SK-N-SH (cell line): ENCODE measurements at regions not wholly inside any gene's neighbourhood (a gene's known extent, or its start where the extent isn't known, plus 50 kb on each side); places are given as distances from the start of the nearest gene placed in this dataset.

Experiments
- CTCF ChIA-PET: fragments of 300-600, 350-600 bp; formaldehyde crosslinking; extraction: SDS; loops from one replicate; lab custom pipeline; 2021; lab: Yijun Ruan, JAX
- POLR2A ChIA-PET: fragments of 350-600 bp; sonication (Branson Sonifier 250); formaldehyde crosslinking; extraction: SDS; loops from one replicate; lab custom pipeline; 2020; ENCODE audit warnings: antibody characterized with exemption, inconsistent platforms; lab: Yijun Ruan, JAX
- DNase-seq: peaks from one replicate; pipeline ENCODE4 v3.0.0; 2012
- H2AFZ ChIP-seq: fragments of 200-600 bp; sonication (generic); 2 replicates; pipeline ENCODE4 v1.8.1; 2016; ENCODE audit warnings: antibody characterized with exemption, mild to moderate bottlenecking, low read depth
- H3F3A ChIP-seq: fragments of 200-600 bp; sonication (generic); replicated peaks from 2 replicates; pipeline ENCODE3; 2016; ENCODE audit warnings: antibody characterized with exemption, mild to moderate bottlenecking; ENCODE audit not compliant: insufficient read depth
- H3K27ac ChIP-seq, 2 experiments: fragments of 200-500 bp in 1 of 2; fragments of 200-600 bp in 1 of 2; sonication (Bioruptor generic) in 1 of 2; sonication (generic), shearing (Covaris generic) in 1 of 2; 2 replicates each; pipeline versions ENCODE4 v1.5.1 to v1.6.1; 2014 to 2016; ENCODE audit warnings: low read depth in 2 of 2, inconsistent platforms in 1 of 2, low read length in 1 of 2, mild to moderate bottlenecking in 1 of 2, mixed read lengths in 1 of 2
- H3K27me3 ChIP-seq: fragments of 200-600 bp; sonication (generic), shearing (Covaris generic); 2 replicates; pipeline ENCODE4 v1.6.1; 2016; ENCODE audit warnings: mixed run types; ENCODE audit not compliant: insufficient read depth
- H3K36me3 ChIP-seq, 2 experiments: fragments of 200-500 bp in 1 of 2; fragments of 200-600 bp in 1 of 2; sonication (Bioruptor generic) in 1 of 2; sonication (generic) in 1 of 2; replicated peaks in 1 of 2; 2 replicates each; pipeline versions ENCODE3 to v1.5.1; 2014 to 2016; ENCODE audit warnings: low read length in 1 of 2, mild to moderate bottlenecking in 1 of 2; ENCODE audit not compliant: insufficient read depth in 2 of 2, control insufficient read depth in 1 of 2
- H3K4me1 ChIP-seq, 2 experiments: fragments of 200-500 bp in 1 of 2; fragments of 200-600 bp in 1 of 2; sonication (Bioruptor generic) in 1 of 2; sonication (generic), shearing (Covaris generic) in 1 of 2; 2 replicates each; pipeline versions ENCODE4 v1.5.1 to v1.6.1; 2014 to 2016; ENCODE audit warnings: low read depth in 1 of 2, low read length in 1 of 2, mixed run types in 1 of 2; ENCODE audit not compliant: insufficient read depth in 2 of 2, control insufficient read depth in 1 of 2
- H3K4me2 ChIP-seq: fragments of 200-600 bp; sonication (generic), shearing (Covaris generic); 2 replicates; pipeline ENCODE4 v1.6.1; 2017; ENCODE audit warnings: mixed run types
- H3K4me3 ChIP-seq, 2 experiments: fragments of 200-500 bp in 1 of 2; fragments of 200-600 bp in 1 of 2; sonication (Bioruptor generic) in 1 of 2; sonication (generic), shearing (Covaris generic) in 1 of 2; 2 replicates each; pipeline versions ENCODE4 v1.5.1 to v1.8.1; 2014 to 2016; ENCODE audit warnings: low read depth in 2 of 2, inconsistent platforms in 1 of 2, low read length in 1 of 2, mild to moderate bottlenecking in 1 of 2, mixed read lengths in 1 of 2, moderate library complexity in 1 of 2
- H3K79me2 ChIP-seq: fragments of 200-600 bp; sonication (generic); 2 replicates; pipeline ENCODE4 v1.8.1; 2017; ENCODE audit warnings: mild to moderate bottlenecking; ENCODE audit not compliant: insufficient read depth
- H3K9ac ChIP-seq: fragments of 200-600 bp; sonication (generic); 2 replicates; pipeline ENCODE4 v1.6.1; 2017; ENCODE audit warnings: mixed run types
- H3K9me2 ChIP-seq: fragments of 200-600 bp; sonication (generic); 2 replicates; pipeline ENCODE4 v1.6.1; 2017; ENCODE audit warnings: mixed run types
- H3K9me3 ChIP-seq: fragments of 200-600 bp; sonication (generic); 2 replicates; pipeline ENCODE4 v1.6.1; 2017; ENCODE audit warnings: mixed run types, mild to moderate bottlenecking, moderate library complexity
- H4K20me1 ChIP-seq: fragments of 200-600 bp; sonication (generic); 2 replicates; pipeline ENCODE4 v1.6.1; 2017; ENCODE audit warnings: mild to moderate bottlenecking, mixed run types; ENCODE audit not compliant: insufficient read depth
- CTCF ChIP-seq: fragments of 200-600 bp; sonication (generic); IDR thresholded peaks from 2 replicates; pipeline ENCODE4 v1.6.1; 2017; ENCODE audit warnings: antibody characterized with exemption, mild to moderate bottlenecking, moderate library complexity
- FOSL2 ChIP-seq: IDR thresholded peaks from 2 replicates; pipeline ENCODE4 v1.4.0; 2012; ENCODE audit warnings: low read depth, mild to moderate bottlenecking, moderate library complexity, borderline replicate concordance
- FOXJ3 ChIP-seq: sonication (generic); formaldehyde crosslinking; IDR thresholded peaks from 2 replicates; pipeline ENCODE4 v1.5.1; 2020; ENCODE audit warnings: mild to moderate bottlenecking, missing genetic modification reagents
- GABPA ChIP-seq: IDR thresholded peaks from 2 replicates; pipeline ENCODE4 v1.4.0; 2012; ENCODE audit warnings: low read depth, mild to moderate bottlenecking
- GATA2 ChIP-seq: sonication (generic); formaldehyde crosslinking; IDR thresholded peaks from 2 replicates; pipeline ENCODE4 v1.5.0; 2020; ENCODE audit warnings: mild to moderate bottlenecking, missing genetic modification reagents
- JUND ChIP-seq: IDR thresholded peaks from 2 replicates; pipeline ENCODE4 v1.4.0; 2012
- NRF1 ChIP-seq: IDR thresholded peaks from 2 replicates; pipeline ENCODE4 v1.6.1; 2012; ENCODE audit warnings: low read depth, mild to moderate bottlenecking, low read length
- PBX3 ChIP-seq: IDR thresholded peaks from 2 replicates; pipeline ENCODE4; 2012
- RAD21 ChIP-seq: IDR thresholded peaks from 2 replicates; pipeline ENCODE4 v1.6.1; 2012; ENCODE audit warnings: mild to moderate bottlenecking, low read length
- REST ChIP-seq: IDR thresholded peaks from 2 replicates; pipeline ENCODE4 v1.6.1; 2012; ENCODE audit warnings: mild to moderate bottlenecking, low read depth, low read length, moderate library complexity
- RFX5 ChIP-seq: IDR thresholded peaks from 2 replicates; pipeline ENCODE4 v1.6.1; 2012; ENCODE audit warnings: mild to moderate bottlenecking, improper control_type of control experiment, low read length
- SIN3A ChIP-seq: IDR thresholded peaks from 2 replicates; pipeline ENCODE4 v1.6.1; 2012; ENCODE audit warnings: low read depth, mild to moderate bottlenecking, low read length, moderate library complexity, borderline replicate concordance
- SMC3 ChIP-seq: IDR thresholded peaks from 2 replicates; pipeline ENCODE4 v1.6.1; 2012; ENCODE audit warnings: low read depth, low read length, improper control_type of control experiment
- USF2 ChIP-seq: fragments of 150-350 bp; IDR thresholded peaks from 2 replicates; pipeline ENCODE4 v1.6.1; 2017; ENCODE audit warnings: antibody characterized with exemption, low read length, low read depth, borderline replicate concordance
- YY1 ChIP-seq: IDR thresholded peaks from 2 replicates; pipeline ENCODE4 v1.4.0; 2012; ENCODE audit warnings: low read depth, mild to moderate bottlenecking
- WGBS: methylation state at CpG from one replicate; pipeline ENCODE4 v1.1.6; 2017; ENCODE audit warnings: low lambda C conversion rate; 5-methylcytosine and 5-hydroxymethylcytosine counted together

- TF ChIP-seq PBX3 (no peak), YY1 (no peak), RFX5 (no peak), NRF1 (no peak)
Observed at GRCh38 chr4:162341533-162341932, 177.7 kb upstream of the FSTL5 start (continued).

GRCh38 chr4:162323919-162324318, 160.1 kb upstream of the FSTL5 start:
- Histone ChIP-seq H3K36me3 (no peaks in the 10 kb centered on the region), H3K27me3 (no peaks in the 10 kb centered on the region), H3K9ac (no peak overlapping the region), H3K27ac (no peak overlapping the region), H3K4me1 (no peaks in the 10 kb centered on the region), H3K79me2 (no peaks in the 10 kb centered on the region), H3K9me3 (no peaks in the 10 kb centered on the region), H3F3A (no peaks in the 10 kb centered on the region), H4K20me1 (no peaks in the 10 kb centered on the region), H3K4me2 (no peak overlapping the region), H3K4me3 (no peak overlapping the region), H3K9me2 (no peaks in the 10 kb centered on the region), H2AFZ (no peak overlapping the region)
- POLR2A ChIA-PET = no interaction called here
- DNase-seq = no peak
- CTCF ChIA-PET = interaction anchor here (1.5 kb wide), 1 partner anchor 17 kb away, joined by 4 read pairs; no protein-coding TSS in a partner anchor
- WGBS = 63% methylated on average over 3 of the region's 3 CpGs
- TF ChIP-seq FOSL2 = no peak
- TF ChIP-seq REST = no peak
- no peak for TF ChIP-seq FOXJ3
- no peak for TF ChIP-seq USF2
- TF ChIP-seq SMC3 = no peak

GRCh38 chr4:162322054-162322453, 158.3 kb upstream of the FSTL5 start:
- no peak for DNase-seq
- H3F3A ChIP-seq = no peaks in the 10 kb centered on the region
- H4K20me1 ChIP-seq = no peaks in the 10 kb centered on the region
- no peak overlapping the region for H3K9ac ChIP-seq
- no peaks in the 10 kb centered on the region for H3K9me3 ChIP-seq
- CTCF ChIA-PET = no interaction called here
- no peaks in the 10 kb centered on the region for H3K79me2 ChIP-seq
- no peak overlapping the region for H3K4me2 ChIP-seq
- no peak overlapping the region for H3K4me3 ChIP-seq
- 72% methylated on average over 8 of the region's 8 CpGs for WGBS
- no peak overlapping the region for H3K27ac ChIP-seq
- H3K36me3 ChIP-seq = no peaks in the 10 kb centered on the region
- H3K9me2 ChIP-seq = no peaks in the 10 kb centered on the region
- no peaks in the 10 kb centered on the region for H3K4me1 ChIP-seq
- no peak overlapping the region for H2AFZ ChIP-seq
- POLR2A ChIA-PET = no interaction called here
- H3K27me3 ChIP-seq = no peaks in the 10 kb centered on the region
- TF ChIP-seq CTCF (no peak), GATA2 (CRISPR knock-in tag) (no peak), FOSL2 (no peak), REST (no peak), YY1 (no peak), RAD21 (no peak), FOXJ3 (no peak), SIN3A (no peak), GABPA (no peak), JUND (no peak)
